Kidney (tissue), 10 donors: ENCODE measurements at regions not wholly inside any gene's neighbourhood (a gene's known extent, or its start where the extent isn't known, plus 50 kb on each side); places are given as distances from the start of the nearest gene placed in this dataset.
"Not testable (repeated sequence)": the region's sequence is repeated elsewhere in the genome, so short reads cannot be mapped to it uniquely, and the experiment has no call there.

Experiments used
- DNase-seq, 5 donors: peaks; one replicate each; pipeline ENCODE4 v3.0.0-alpha.2; 2013 to 2020
- FAIRE-seq: peaks from 2 replicates; lab custom pipeline; 2012; peaks lifted over from hg19 to GRCh38; lab: Jason Lieb, UNC
- H3K27ac ChIP-seq, 2 donors: one replicate each; pipeline ENCODE4 v1.7.0; 2013; ENCODE audit warnings: low read depth in 2 of 2, low read length in 2 of 2, inconsistent platforms in 1 of 2
- H3K27me3 ChIP-seq: one replicate; pipeline ENCODE4 v1.7.1; 2013; ENCODE audit warnings: low read length, inconsistent platforms; ENCODE audit not compliant: control insufficient read depth, insufficient read depth
- H3K36me3 ChIP-seq, 3 donors: one replicate each; pipeline versions ENCODE4 v1.7.0 to v1.7.1; 2013; ENCODE audit warnings: low read length in 3 of 3, control low read depth in 1 of 3, inconsistent platforms in 1 of 3; ENCODE audit not compliant: insufficient read depth in 3 of 3, control insufficient read depth in 2 of 3
- H3K4me1 ChIP-seq, 3 donors: one replicate each; pipeline versions ENCODE4 v1.7.0 to v1.7.1; 2013; ENCODE audit warnings: low read length in 3 of 3, inconsistent platforms in 1 of 3, low read depth in 1 of 3; ENCODE audit not compliant: control insufficient read depth in 2 of 3, insufficient read depth in 2 of 3
- H3K4me3 ChIP-seq, 3 donors: one replicate each; pipeline versions ENCODE4 v1.7.0 to v1.8.1; 2013; ENCODE audit warnings: low read length in 3 of 3, control low read depth in 1 of 3, inconsistent platforms in 1 of 3
- H3K9ac ChIP-seq, 3 donors: one replicate each; pipeline versions ENCODE4 v1.7.0 to v1.7.1; 2013; ENCODE audit warnings: low read length in 3 of 3, control low read depth in 1 of 3, inconsistent platforms in 1 of 3
- H3K9me3 ChIP-seq, 3 donors: one replicate each; pipeline versions ENCODE4 v1.7.0 to v1.7.1; 2013; ENCODE audit warnings: low read length in 3 of 3, control low read depth in 1 of 3, inconsistent platforms in 1 of 3; ENCODE audit not compliant: control insufficient read depth in 2 of 3, insufficient read depth in 1 of 3
- intact Hi-C: fragments of 100-400 bp; cut with DNase I; formaldehyde crosslinking; loops from one replicate; pipeline ENCODE4 v1.11.1; 2022
- donor health status: control.
- donor health status: control.
- donor health status: DM: yes; HTN: yes; CAD: no.
- donor health status: Normal renal cell carcinoma (clear cell type).

DNA sequence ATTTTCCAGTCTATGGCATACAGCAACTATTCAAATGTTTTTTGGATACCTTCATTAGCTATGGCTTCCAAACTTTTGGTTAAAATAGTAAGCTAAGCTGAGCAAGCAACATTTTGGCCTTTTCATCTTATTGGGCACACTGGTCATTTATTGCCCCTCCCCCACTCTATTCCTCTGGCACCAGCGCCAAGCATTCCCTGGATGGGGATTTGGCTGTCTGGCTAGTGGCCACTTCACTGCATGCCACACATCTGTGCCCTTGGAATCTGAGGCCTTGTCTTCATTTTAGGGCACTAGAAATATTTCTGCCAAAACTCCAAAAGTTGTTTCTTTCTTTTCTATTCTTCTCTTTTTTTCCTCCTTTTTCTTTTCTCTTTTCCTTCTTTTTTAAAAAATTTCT lies 305.8 kb upstream of the POTED start:
- H3K27ac ChIP-seq, H3K4me3 ChIP-seq, intact Hi-C loops, H3K9me3 ChIP-seq, H3K9ac ChIP-seq, H3K4me1 ChIP-seq, H3K27me3 ChIP-seq, FAIRE-seq, DNase-seq, H3K36me3 ChIP-seq: not testable (repeated sequence)

DNA sequence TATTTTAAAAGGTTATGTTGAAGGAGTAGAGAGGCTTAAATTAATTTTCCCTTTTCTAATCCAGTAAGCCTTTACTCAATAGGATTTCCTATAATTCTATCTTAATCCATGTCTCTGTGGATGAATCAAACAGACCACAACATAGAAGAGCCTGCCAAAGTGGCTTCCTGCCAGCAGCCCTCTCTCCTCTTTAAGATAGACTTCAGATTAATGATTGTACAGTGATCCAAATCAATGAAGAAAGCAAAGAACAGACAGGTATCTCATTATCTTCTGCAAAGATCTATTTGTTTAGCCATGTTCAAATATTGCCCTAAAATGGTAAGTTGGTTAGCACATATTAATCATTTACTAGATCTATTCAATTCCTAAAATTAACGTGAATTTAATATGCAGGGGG lies 304.7 kb upstream of the POTED start:
- DNase-seq = not testable (repeated sequence)

DNA sequence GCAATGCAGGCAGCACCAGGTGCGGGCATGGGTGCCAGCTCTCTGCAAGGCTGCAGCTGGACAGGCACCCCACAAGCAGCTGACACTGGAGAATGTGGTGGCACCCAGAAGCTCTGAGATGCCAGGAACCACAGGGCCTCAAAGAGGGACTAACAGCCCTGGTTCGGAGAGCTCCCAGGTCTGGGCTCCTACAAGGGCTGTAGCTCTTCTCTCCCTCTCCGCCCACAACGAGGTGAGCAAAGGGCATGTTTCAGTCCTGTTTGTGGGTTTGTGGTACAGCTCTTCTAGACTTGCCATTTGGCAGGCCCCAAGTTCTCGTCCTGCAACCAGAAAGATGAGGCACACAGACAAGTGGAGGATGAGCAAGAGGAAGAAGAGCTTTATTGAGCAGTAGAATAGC lies 299.5 kb upstream of the POTED start:
- intact Hi-C loops, H3K9me3 ChIP-seq, DNase-seq, H3K4me1 ChIP-seq, FAIRE-seq, H3K36me3 ChIP-seq, H3K27ac ChIP-seq, H3K4me3 ChIP-seq, H3K27me3 ChIP-seq, H3K9ac ChIP-seq: not testable (repeated sequence)

More for the DNA sequence above, 304.7 kb upstream of the POTED start:
- H3K27me3 ChIP-seq, H3K9ac ChIP-seq, H3K4me3 ChIP-seq, intact Hi-C loops, H3K9me3 ChIP-seq, H3K36me3 ChIP-seq, H3K4me1 ChIP-seq, H3K27ac ChIP-seq, FAIRE-seq: not testable (repeated sequence)

DNA sequence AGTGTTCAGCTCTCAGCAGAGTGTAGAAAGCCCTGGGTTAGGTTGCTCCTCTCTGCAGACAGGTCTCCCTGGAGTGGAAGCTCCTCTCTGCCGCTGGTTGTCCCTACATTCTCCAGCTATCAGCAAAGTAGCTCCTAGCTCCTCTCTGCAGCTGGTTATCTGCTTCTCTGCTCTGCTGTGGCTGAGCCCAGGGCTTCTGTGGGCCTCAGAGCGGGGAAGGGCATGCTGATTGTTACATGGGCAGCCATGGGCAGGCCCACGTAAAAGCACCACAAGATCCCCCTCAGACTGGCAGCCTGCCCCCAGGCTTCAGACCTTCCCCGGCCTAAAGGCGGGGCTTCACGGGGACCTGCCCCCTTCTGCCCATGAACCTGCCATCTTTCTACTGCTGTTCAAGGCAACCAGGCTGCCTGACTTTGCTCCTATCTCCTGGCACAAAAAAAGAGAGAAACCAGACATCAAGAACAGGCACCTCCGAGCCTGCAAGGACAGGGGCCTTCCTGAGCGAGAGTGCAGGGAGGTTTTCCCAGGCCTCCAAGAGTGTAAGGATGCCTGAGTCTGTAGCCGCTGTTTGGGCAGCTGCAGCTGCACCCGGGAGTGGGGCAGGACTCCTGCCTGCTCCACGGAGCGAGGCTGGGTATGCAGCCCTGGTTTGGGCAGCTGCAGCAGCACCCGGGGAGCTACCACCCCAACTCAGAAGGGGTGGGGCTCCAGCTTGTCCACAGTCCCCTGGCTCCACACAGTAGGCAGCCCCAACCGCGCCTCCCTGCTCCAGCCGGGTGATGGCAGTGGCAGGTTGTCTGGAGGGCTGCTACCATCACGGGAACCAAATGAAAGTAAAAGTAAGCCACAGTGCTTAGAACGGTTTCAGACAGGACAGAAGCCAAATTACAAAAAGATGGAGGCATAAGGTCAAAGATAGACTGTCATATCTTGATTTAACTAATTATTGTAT lies 298.7 kb upstream of the POTED start:
- H3K9ac ChIP-seq, intact Hi-C loops, H3K9me3 ChIP-seq, H3K4me1 ChIP-seq, DNase-seq, H3K27ac ChIP-seq, H3K4me3 ChIP-seq, H3K36me3 ChIP-seq, FAIRE-seq, H3K27me3 ChIP-seq: not testable (repeated sequence)

DNA sequence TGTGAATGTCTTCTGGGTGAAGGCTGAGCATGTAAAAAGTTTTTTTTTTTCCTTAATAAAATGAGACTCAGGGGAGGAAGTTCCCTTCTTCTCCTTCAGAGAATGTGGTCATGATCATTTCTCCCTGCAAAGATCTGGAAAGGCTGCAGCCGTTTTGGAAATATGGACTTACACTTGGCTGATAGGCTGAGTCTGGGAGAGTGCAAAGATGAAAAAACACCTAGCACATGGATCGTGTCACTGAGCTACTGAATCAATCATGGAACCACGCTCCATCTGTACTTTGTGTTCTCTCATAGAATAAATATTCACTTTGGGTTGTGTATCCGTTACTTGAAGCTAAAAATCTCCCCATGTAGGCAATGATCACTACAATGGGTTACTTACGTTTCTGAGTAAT lies 290.9 kb upstream of the POTED start:
- H3K27ac ChIP-seq, FAIRE-seq, H3K9ac ChIP-seq, H3K27me3 ChIP-seq, H3K36me3 ChIP-seq, H3K4me3 ChIP-seq, H3K4me1 ChIP-seq, intact Hi-C loops, H3K9me3 ChIP-seq, DNase-seq: not testable (repeated sequence)

- H3K4me1 ChIP-seq, H3K36me3 ChIP-seq, FAIRE-seq, H3K27ac ChIP-seq, H3K27me3 ChIP-seq, H3K4me3 ChIP-seq, H3K9me3 ChIP-seq, intact Hi-C loops, DNase-seq, H3K9ac ChIP-seq: not testable (repeated sequence)
Observed at GRCh38 chr21:13321919-13322318, 287.7 kb upstream of the POTED start.

GRCh38 chr21:13340670-13341234 lies 268.8 kb upstream of the POTED start:
- intact Hi-C loops, DNase-seq, H3K4me1 ChIP-seq, H3K9ac ChIP-seq, H3K27ac ChIP-seq, H3K9me3 ChIP-seq, H3K27me3 ChIP-seq, H3K36me3 ChIP-seq, H3K4me3 ChIP-seq: not testable (repeated sequence)
- peak; percentile 64 for FAIRE-seq

DNA sequence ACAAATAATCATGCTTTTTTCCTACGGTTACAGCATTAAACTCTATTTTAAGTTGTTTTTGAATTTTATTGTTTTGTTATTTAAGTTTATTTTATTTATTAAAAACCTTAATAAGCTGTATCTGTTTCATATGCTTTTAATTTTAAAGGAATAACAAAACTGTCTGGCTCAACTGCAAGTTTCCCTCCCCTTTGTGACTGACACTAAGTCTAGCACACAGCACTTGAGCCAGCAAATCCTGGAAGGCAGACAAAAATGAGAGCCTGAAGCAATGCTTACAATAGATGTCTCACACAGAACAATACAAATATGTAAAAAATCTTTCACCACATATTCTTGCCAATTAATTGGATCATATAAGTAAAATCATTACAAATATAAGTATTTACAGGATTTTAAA lies 258.1 kb upstream of the POTED start:
- H3K27me3 ChIP-seq, H3K4me1 ChIP-seq, intact Hi-C loops, H3K4me3 ChIP-seq, H3K36me3 ChIP-seq, H3K9ac ChIP-seq, DNase-seq, H3K9me3 ChIP-seq, FAIRE-seq, H3K27ac ChIP-seq: not testable (repeated sequence)
